ENCODE measurements at regions not wholly inside any gene's neighbourhood (a gene's known extent, or its start where the extent isn't known, plus 50 kb on each side); places are given as distances from the start of the nearest gene placed in this dataset.
"Not testable (repeated sequence)": the region's sequence is repeated elsewhere in the genome, so short reads cannot be mapped to it uniquely, and the experiment has no call there.

DNA sequence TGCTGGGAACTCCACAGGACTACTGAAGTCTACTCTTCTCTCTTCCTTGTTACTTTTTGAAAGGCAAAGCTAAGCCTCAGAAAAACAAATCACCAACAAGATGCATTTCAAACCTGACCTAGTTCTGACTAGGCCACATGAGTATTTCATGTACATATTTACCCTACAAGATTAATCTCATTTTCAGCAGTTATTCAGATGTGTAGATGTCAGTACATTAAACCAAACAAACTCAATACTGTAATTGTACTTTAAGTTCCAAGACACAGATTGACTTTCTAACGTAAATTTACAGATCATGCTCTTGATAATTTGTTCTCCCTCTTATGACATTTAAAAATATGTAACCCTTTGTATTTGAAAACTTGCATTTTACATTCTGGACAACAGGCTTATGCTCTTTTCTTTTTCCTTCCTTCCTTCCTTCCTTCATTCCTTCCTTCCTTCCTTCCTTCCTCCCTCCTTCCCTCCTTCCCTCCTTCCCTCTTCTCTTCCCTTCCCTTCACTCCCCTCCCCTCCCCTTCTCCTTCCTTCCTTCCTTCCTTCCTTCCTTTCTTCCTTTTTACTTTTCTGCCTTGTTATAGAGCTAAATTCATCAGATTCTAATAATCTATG lies 1653.4 kb downstream of the EFNA5 start:
- DNase-seq: no peak
- TF ChIP-seq, protein P1, sequence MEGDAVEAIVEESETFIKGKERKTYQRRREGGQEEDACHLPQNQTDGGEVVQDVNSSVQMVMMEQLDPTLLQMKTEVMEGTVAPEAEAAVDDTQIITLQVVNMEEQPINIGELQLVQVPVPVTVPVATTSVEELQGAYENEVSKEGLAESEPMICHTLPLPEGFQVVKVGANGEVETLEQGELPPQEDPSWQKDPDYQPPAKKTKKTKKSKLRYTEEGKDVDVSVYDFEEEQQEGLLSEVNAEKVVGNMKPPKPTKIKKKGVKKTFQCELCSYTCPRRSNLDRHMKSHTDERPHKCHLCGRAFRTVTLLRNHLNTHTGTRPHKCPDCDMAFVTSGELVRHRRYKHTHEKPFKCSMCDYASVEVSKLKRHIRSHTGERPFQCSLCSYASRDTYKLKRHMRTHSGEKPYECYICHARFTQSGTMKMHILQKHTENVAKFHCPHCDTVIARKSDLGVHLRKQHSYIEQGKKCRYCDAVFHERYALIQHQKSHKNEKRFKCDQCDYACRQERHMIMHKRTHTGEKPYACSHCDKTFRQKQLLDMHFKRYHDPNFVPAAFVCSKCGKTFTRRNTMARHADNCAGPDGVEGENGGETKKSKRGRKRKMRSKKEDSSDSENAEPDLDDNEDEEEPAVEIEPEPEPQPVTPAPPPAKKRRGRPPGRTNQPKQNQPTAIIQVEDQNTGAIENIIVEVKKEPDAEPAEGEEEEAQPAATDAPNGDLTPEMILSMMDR (IDR thresholded peaks at IDR 0.05): no peak
- no peak for TF ChIP-seq POLR2A (IDR thresholded peaks at IDR 0.05)
- H3K4me1 ChIP-seq: no peaks in the 10 kb centered on the region
- whole genome bisulfite sequencing (ENCODE audit: insufficient coverage, low coverage, low lambda C conversion rate, missing lambda C conversion rate): 26% methylated on average over 1 of the region's 1 CpG
- no peak overlapping the region for H3K27ac ChIP-seq
- no peak for ATAC-seq
- no peaks in the 10 kb centered on the region for H3K36me3 ChIP-seq
- intact Hi-C loops (cut with DNase I): no loop called here
- H3K9me3 ChIP-seq: no peaks in the 10 kb centered on the region
- H3K27me3 ChIP-seq: no peaks in the 10 kb centered on the region
- H3K4me3 ChIP-seq: no peak overlapping the region

DNA sequence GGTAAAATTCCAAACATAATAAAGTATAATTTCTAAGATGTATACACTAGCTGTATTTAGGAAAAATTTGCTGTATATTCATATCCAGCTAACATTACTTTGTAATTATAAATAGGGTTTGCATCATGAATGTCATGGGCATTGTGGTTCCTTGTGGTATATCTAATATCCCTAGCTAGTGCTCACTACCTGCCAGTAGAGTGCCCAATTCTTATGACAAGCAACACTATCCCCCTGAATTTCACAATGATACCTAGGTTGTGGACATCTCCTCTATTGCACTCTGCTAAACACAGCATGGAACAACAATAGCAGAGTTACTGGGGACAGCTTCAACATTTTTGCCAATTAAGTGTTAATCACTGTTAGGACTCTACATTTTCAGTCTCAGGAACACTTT lies 1656.5 kb downstream of the EFNA5 start:
- no peaks in the 10 kb centered on the region for H3K9me3 ChIP-seq
- no peak for ATAC-seq
- intact Hi-C loops (cut with DNase I): no loop called here

DNA sequence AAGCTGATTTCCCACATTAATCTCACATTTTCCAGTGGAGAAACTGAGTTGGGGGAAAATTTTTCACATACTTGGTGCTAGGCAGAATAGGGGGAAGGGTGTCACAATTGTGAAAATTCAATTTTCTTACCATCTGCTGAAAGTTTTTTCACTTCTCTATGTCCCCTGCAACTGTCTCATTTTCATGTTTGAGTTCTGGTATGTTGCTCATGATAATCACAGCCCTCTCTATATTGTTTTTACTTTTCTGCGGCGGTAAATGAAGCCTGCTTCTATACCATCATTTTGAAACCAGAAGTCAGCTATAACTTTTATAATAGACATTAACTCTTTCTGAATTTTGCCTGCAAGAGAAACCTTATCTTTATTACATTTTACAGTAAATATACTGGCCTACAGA lies 1664.5 kb downstream of the EFNA5 start:
- Histone ChIP-seq H3K9me3 (no peaks in the 10 kb centered on the region), H3K27me3 (no peaks in the 10 kb centered on the region), H3K4me1 (no peaks in the 10 kb centered on the region), H3K4me3 (no peak overlapping the region), H3K27ac (no peak overlapping the region), H3K36me3 (no peaks in the 10 kb centered on the region)
- intact Hi-C loops (cut with DNase I): no loop called here
- ATAC-seq (no peak), DNase-seq (no peak)
- TF ChIP-seq, protein P1 (IDR thresholded peaks at IDR 0.05): no peak
- TF ChIP-seq POLR2A (IDR thresholded peaks at IDR 0.05): no peak
- WGBS (ENCODE audit: insufficient coverage, low coverage, low lambda C conversion rate, missing lambda C conversion rate): 83% methylated on average over 2 of the region's 2 CpGs

More for the DNA sequence above, 1656.5 kb downstream of the EFNA5 start:
- no peak for DNase-seq
- no peaks in the 10 kb centered on the region for H3K4me1 ChIP-seq
- TF ChIP-seq POLR2A (IDR thresholded peaks at IDR 0.05): no peak
- TF ChIP-seq, protein P1 (IDR thresholded peaks at IDR 0.05): no peak
- H3K27me3 ChIP-seq: no peaks in the 10 kb centered on the region
- H3K4me3 ChIP-seq: no peak overlapping the region
- no peak overlapping the region for H3K27ac ChIP-seq
- no peaks in the 10 kb centered on the region for H3K36me3 ChIP-seq

DNA sequence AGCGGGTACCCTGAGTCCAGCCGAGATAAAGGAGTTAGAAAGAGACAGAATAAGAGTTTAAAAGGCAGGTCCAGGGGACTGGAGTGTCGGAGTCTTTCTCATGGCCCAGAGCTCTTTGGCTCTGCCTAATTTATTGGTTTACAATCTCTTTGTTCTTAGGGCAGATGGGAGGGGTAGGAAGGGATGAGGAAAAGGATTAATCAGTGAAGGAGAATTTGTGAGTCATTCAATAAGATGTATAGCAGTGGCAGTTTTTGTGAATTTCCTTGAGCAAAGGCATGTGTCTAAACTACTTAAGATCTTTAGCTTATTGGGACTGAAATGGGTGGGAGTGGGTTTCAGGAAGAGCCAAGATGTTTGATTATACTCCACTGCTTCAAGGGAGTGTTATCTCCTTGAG lies 1671.7 kb downstream of the EFNA5 start:
- H3K9me3 ChIP-seq; H3K36me3 ChIP-seq; intact Hi-C loops (cut with DNase I); H3K4me1 ChIP-seq; H3K27me3 ChIP-seq; H3K27ac ChIP-seq; DNase-seq; H3K4me3 ChIP-seq; ATAC-seq: not testable (repeated sequence)
- WGBS (ENCODE audit: insufficient coverage, low coverage, low lambda C conversion rate, missing lambda C conversion rate): 54% methylated on average over 3 of the region's 3 CpGs

DNA sequence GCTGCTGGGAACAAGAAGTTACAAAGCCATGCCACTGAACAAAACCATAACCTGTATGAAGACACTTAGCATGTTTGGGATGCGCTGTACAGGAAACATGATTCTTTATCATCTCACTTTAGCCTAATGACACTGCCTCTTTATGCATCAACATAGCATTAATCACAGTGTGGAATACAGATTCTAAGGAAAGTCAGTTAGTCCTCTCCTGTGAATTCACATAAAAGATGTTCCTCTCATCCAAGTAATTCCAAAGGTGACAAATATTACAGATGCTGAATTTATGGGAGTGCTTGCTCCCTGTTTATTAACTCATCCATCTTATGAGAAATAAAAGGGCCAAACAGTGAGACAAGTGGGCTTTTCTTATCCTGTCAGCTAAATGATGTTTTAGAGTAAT lies 1677.7 kb downstream of the EFNA5 start:
- Histone ChIP-seq H3K9me3 (no peaks in the 10 kb centered on the region), H3K4me1 (no peaks in the 10 kb centered on the region), H3K27ac (no peak overlapping the region), H3K4me3 (no peak overlapping the region), H3K36me3 (no peaks in the 10 kb centered on the region), H3K27me3 (no peaks in the 10 kb centered on the region)
- DNase-seq (no peak), ATAC-seq (no peak)
- TF ChIP-seq POLR2A (IDR thresholded peaks at IDR 0.05): no peak
- TF ChIP-seq, protein P1 (IDR thresholded peaks at IDR 0.05): no peak
- WGBS (ENCODE audit: insufficient coverage, low coverage, low lambda C conversion rate, missing lambda C conversion rate): 83% methylated on average over 1 of the region's 1 CpG
- intact Hi-C loops (cut with DNase I): no loop called here

All from right lobe of liver (tissue), 6 donors.